ENCODE measurements at regions not wholly inside any gene's neighbourhood (a gene's known extent, or its start where the extent isn't known, plus 50 kb on each side); places are given as distances from the start of the nearest gene placed in this dataset.

DNA sequence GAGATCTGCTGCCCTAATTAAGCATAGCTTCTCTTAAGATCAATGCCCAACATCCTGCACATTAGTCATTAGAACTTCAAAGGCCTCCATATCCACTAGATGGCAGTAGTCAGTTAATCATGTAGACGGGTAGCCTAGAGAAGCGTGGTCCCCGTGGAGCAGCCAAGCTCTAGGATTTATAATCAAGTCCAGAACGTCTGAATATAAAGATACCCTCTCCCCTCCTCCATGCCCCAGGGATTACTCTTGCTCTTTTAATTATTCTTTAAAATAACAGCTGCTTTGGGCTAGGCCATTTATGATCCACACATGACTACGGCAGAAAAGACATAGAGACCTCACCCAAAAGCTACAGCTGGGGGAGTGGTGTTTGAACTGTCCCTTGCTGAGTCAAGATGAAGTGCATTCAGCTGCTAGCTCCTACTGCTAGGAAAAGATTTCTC, 327.6 kb upstream of the PLET1 start:
- Mint-ChIP-seq H3K4me1 (no peaks in the 10 kb centered on the region), H3K27me3 (peaks cover 2% of the 10 kb centered on the region), H3K4me3 (no peak overlapping the region), H3K36me3 (ENCODE audit: low read depth) (no peaks in the 10 kb centered on the region), H3K9me3 (no peaks in the 10 kb centered on the region), H3K27ac (no peak overlapping the region)
- CTCF ChIA-PET, result interaction anchor here (0.8 to 5.4 kb wide), 10 partner anchors 10 to 1673 kb away, joined by 3 to 107 read pairs (median 3); no protein-coding TSS in a partner anchor
- ATAC-seq (ENCODE audit: low read depth) (no peak), DNase-seq (no peak)
- TF ChIP-seq, protein P1, sequence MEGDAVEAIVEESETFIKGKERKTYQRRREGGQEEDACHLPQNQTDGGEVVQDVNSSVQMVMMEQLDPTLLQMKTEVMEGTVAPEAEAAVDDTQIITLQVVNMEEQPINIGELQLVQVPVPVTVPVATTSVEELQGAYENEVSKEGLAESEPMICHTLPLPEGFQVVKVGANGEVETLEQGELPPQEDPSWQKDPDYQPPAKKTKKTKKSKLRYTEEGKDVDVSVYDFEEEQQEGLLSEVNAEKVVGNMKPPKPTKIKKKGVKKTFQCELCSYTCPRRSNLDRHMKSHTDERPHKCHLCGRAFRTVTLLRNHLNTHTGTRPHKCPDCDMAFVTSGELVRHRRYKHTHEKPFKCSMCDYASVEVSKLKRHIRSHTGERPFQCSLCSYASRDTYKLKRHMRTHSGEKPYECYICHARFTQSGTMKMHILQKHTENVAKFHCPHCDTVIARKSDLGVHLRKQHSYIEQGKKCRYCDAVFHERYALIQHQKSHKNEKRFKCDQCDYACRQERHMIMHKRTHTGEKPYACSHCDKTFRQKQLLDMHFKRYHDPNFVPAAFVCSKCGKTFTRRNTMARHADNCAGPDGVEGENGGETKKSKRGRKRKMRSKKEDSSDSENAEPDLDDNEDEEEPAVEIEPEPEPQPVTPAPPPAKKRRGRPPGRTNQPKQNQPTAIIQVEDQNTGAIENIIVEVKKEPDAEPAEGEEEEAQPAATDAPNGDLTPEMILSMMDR (IDR thresholded peaks at IDR 0.05), result peak; percentile 35
- intact Hi-C loops (cut with micrococcal nuclease), result loop anchor here (1.0 to 10.0 kb wide), 6 partner anchors 207 to 1674 kb away; no protein-coding TSS in a partner anchor
- POLR2A ChIA-PET, result no interaction called here

GRCh38 chr11:112589155-112589554, 328.5 kb upstream of the PLET1 start:
- DNase-seq (no peak), ATAC-seq (ENCODE audit: low read depth) (no peak)
- ChIA-PET POLR2A (no interaction called here), CTCF (interaction anchor here (0.8 to 5.4 kb wide), 5 partner anchors 12 to 715 kb away, joined by 3 to 107 read pairs (median 3); no protein-coding TSS in a partner anchor)
- intact Hi-C loops (cut with micrococcal nuclease), result loop anchor here (2.0 to 10.0 kb wide), 5 partner anchors 206 to 1673 kb away; no protein-coding TSS in a partner anchor
- no peaks in the 10 kb centered on the region for H3K36me3 Mint-ChIP-seq (ENCODE audit: low read depth)
- no peaks in the 10 kb centered on the region for H3K4me1 Mint-ChIP-seq
- TF ChIP-seq, protein P1 (IDR thresholded peaks at IDR 0.05), result no peak
- H3K9me3 Mint-ChIP-seq, result no peaks in the 10 kb centered on the region
- H3K27me3 Mint-ChIP-seq, result peaks cover 2% of the 10 kb centered on the region
- H3K27ac Mint-ChIP-seq, result no peak overlapping the region
- no peak overlapping the region for H3K4me3 Mint-ChIP-seq

GRCh38 chr11:112590764-112591163, 330.1 kb upstream of the PLET1 start:
- POLR2A ChIA-PET, result no interaction called here
- DNase-seq, result no peak
- TF ChIP-seq, protein P1 (IDR thresholded peaks at IDR 0.05), result no peak
- Mint-ChIP-seq H3K27ac (no peak overlapping the region), H3K4me1 (no peaks in the 10 kb centered on the region), H3K4me3 (no peak overlapping the region), H3K36me3 (ENCODE audit: low read depth) (no peaks in the 10 kb centered on the region), H3K9me3 (peaks cover 2% of the 10 kb centered on the region), H3K27me3 (no peaks in the 10 kb centered on the region)
- no peak for ATAC-seq (ENCODE audit: low read depth)
- CTCF ChIA-PET, result interaction anchor here (0.6 kb wide), 1 partner anchor 92 kb away, joined by 4 read pairs; no protein-coding TSS in a partner anchor
- intact Hi-C loops (cut with micrococcal nuclease), result no loop called here

- Mint-ChIP-seq H3K4me3 (no peak overlapping the region), H3K9me3 (peaks cover 2% of the 10 kb centered on the region), H3K4me1 (no peaks in the 10 kb centered on the region), H3K36me3 (ENCODE audit: low read depth) (no peaks in the 10 kb centered on the region), H3K27me3 (no peaks in the 10 kb centered on the region), H3K27ac (no peak overlapping the region)
- intact Hi-C loops (cut with micrococcal nuclease), result no loop called here
- no peak for ATAC-seq (ENCODE audit: low read depth)
- TF ChIP-seq, protein P1 (IDR thresholded peaks at IDR 0.05), result no peak
- POLR2A ChIA-PET, result no interaction called here
- CTCF ChIA-PET, result interaction anchor here (0.7 to 1.4 kb wide), 2 partner anchors 11 to 696 kb away, joined by 4 to 5 read pairs; no protein-coding TSS in a partner anchor
- DNase-seq, result no peak
Measured at GRCh38 chr11:112593440-112593839, 332.8 kb upstream of the PLET1 start.

- ATAC-seq (ENCODE audit: low read depth) (no peak), DNase-seq (no peak)
- H3K36me3 Mint-ChIP-seq (ENCODE audit: low read depth), result no peaks in the 10 kb centered on the region
- ChIA-PET CTCF (interaction anchor here (1.1 kb wide), 1 partner anchor 9 kb away, joined by 3 read pairs; no protein-coding TSS in a partner anchor), POLR2A (no interaction called here)
- no peaks in the 10 kb centered on the region for H3K27me3 Mint-ChIP-seq
- peaks cover 2% of the 10 kb centered on the region for H3K9me3 Mint-ChIP-seq
- H3K27ac Mint-ChIP-seq, result no peak overlapping the region
- intact Hi-C loops (cut with micrococcal nuclease), result no loop called here
- H3K4me1 Mint-ChIP-seq, result no peaks in the 10 kb centered on the region
- TF ChIP-seq, protein P1 (IDR thresholded peaks at IDR 0.05), result no peak
- no peak overlapping the region for H3K4me3 Mint-ChIP-seq
Measured at GRCh38 chr11:112596324-112596723, 335.7 kb upstream of the PLET1 start.

All from activated B cell treated with CpG ODN at 0.5 μM for 24 hours (primary cell).